PC-9 (cell line): ENCODE measurements at regions not wholly inside any gene's neighbourhood (a gene's known extent, or its start where the extent isn't known, plus 50 kb on each side); places are given as distances from the start of the nearest gene placed in this dataset.

ENCODE experiments used
- BruUV-seq: library from RNA; stranded (reverse); fragments of 400-500 nt; replicated peaks from 2 replicates; lab custom pipeline; 2021; lab: Mats Ljungman, UMichigan
- CTCF ChIA-PET: fragments of 300-600 bp; sonication (Branson Sonifier 250); formaldehyde crosslinking; loops from one replicate; lab custom pipeline; 2022; ENCODE audit warnings: antibody characterized with exemption; lab: Charles Lee
- POLR2A ChIA-PET: fragments of 300-600 bp; sonication (Branson Sonifier 250); formaldehyde crosslinking; loops from one replicate; lab custom pipeline; 2022; ENCODE audit warnings: antibody characterized with exemption; ENCODE audit not compliant: unreplicated experiment; lab: Charles Lee
- DNase-seq, 2 experiments: peaks; one replicate each; pipeline versions ENCODE4 v3.0.0 to v3.0.0-alpha.2; 2015 to 2022; ENCODE audit warnings: mixed read lengths in 1 of 2
- H2AFZ ChIP-seq: fragments of 200-600 bp; sonication (generic); 2 replicates; pipeline ENCODE4 v1.8.1; 2017; ENCODE audit warnings: antibody characterized with exemption
- H3F3A ChIP-seq: fragments of 200-600 bp; sonication (generic); 2 replicates; pipeline ENCODE4 v1.8.1; 2017; ENCODE audit warnings: antibody characterized with exemption, mild to moderate bottlenecking, low read depth; ENCODE audit not compliant: insufficient read depth
- H3K27ac ChIP-seq: fragments of 200-600 bp; sonication (generic); 2 replicates; pipeline ENCODE4 v1.6.1; 2016; ENCODE audit warnings: mixed run types
- H3K27me3 ChIP-seq: fragments of 200-600 bp; sonication (generic); 2 replicates; pipeline ENCODE4 v1.6.1; 2016; ENCODE audit warnings: low read depth, mixed run types; ENCODE audit not compliant: insufficient read depth
- H3K36me3 ChIP-seq: fragments of 200-600 bp; sonication (generic); 2 replicates; pipeline ENCODE4 v1.6.1; 2016; ENCODE audit warnings: low read depth, mixed run types
- H3K4me1 ChIP-seq: fragments of 200-600 bp; sonication (generic); replicated peaks from 2 replicates; pipeline ENCODE4 v1.6.1; 2016; ENCODE audit warnings: mixed run types; ENCODE audit not compliant: insufficient read depth
- H3K4me2 ChIP-seq: fragments of 200-600 bp; sonication (generic); 2 replicates; pipeline ENCODE4 v1.6.1; 2017; ENCODE audit warnings: mixed run types
- H3K4me3 ChIP-seq: fragments of 200-600 bp; sonication (generic); 2 replicates; pipeline ENCODE4 v1.6.1; 2016; ENCODE audit warnings: mixed run types
- H3K79me2 ChIP-seq: fragments of 200-600 bp; sonication (generic); 2 replicates; pipeline ENCODE4 v1.6.1; 2017; ENCODE audit warnings: low read depth, mixed run types
- H3K9me2 ChIP-seq: fragments of 200-600 bp; sonication (generic); 2 replicates; pipeline ENCODE4 v1.8.1; 2017; ENCODE audit warnings: mild to moderate bottlenecking; ENCODE audit not compliant: insufficient read depth
- H3K9me3 ChIP-seq: fragments of 200-600 bp; sonication (generic); 2 replicates; pipeline ENCODE4 v1.8.1; 2016; ENCODE audit warnings: low read depth; ENCODE audit not compliant: insufficient read depth
- H4K20me1 ChIP-seq: fragments of 200-600 bp; sonication (generic); 2 replicates; pipeline ENCODE4 v1.8.1; 2017; ENCODE audit not compliant: insufficient read depth
- CTCF ChIP-seq: fragments of 200-600 bp; sonication (generic); conservative IDR thresholded peaks from 2 replicates; pipeline ENCODE4 v1.6.1; 2017; ENCODE audit warnings: mixed run types, antibody characterized with exemption, mild to moderate bottlenecking, moderate library complexity
- EZH2 ChIP-seq: fragments of 200-600 bp; sonication (generic); IDR thresholded peaks from 2 replicates; pipeline ENCODE4 v1.8.0; 2017; ENCODE audit warnings: antibody characterized with exemption, low read depth
- intact Hi-C: fragments of 100-400 bp; cut with micrococcal nuclease; formaldehyde crosslinking; loops from one replicate; pipeline ENCODE4 v1.10.0; 2022; ENCODE audit not compliant: unreplicated experiment

GRCh38 chr4:66649236-66649635 is 896.1 kb downstream of the CENPC start:
- Histone ChIP-seq H3K4me2 (no peak overlapping the region), H2AFZ (no peak overlapping the region), H3K4me3 (no peak overlapping the region), H3K4me1 (no peaks in the 10 kb centered on the region), H3F3A (no peaks in the 10 kb centered on the region), H3K9me3 (no peaks in the 10 kb centered on the region), H4K20me1 (no peaks in the 10 kb centered on the region), H3K79me2 (no peaks in the 10 kb centered on the region), H3K9me2 (no peaks in the 10 kb centered on the region), H3K36me3 (no peaks in the 10 kb centered on the region), H3K27ac (no peak overlapping the region), H3K27me3 (no peaks in the 10 kb centered on the region)
- TF ChIP-seq EZH2 (no peak), CTCF (no peak)
- intact Hi-C loops: no loop called here
- BruUV-seq: no TSS peak
- ChIA-PET POLR2A (no interaction called here), CTCF (no interaction called here)
- no peak for DNase-seq

GRCh38 chr4:66647926-66648325 is 897.4 kb downstream of the CENPC start:
- H3K4me3 ChIP-seq: no peak overlapping the region
- H3F3A ChIP-seq: no peaks in the 10 kb centered on the region
- no peak for DNase-seq
- H3K9me3 ChIP-seq: no peaks in the 10 kb centered on the region
- intact Hi-C loops: no loop called here
- H3K4me1 ChIP-seq: no peaks in the 10 kb centered on the region
- no peak overlapping the region for H3K27ac ChIP-seq
- H3K27me3 ChIP-seq: no peaks in the 10 kb centered on the region
- no peaks in the 10 kb centered on the region for H3K79me2 ChIP-seq
- TF ChIP-seq EZH2 (no peak), CTCF (no peak)
- H3K4me2 ChIP-seq: no peak overlapping the region
- no peak overlapping the region for H2AFZ ChIP-seq
- no TSS peak for BruUV-seq
- H4K20me1 ChIP-seq: no peaks in the 10 kb centered on the region
- POLR2A ChIA-PET: no interaction called here
- no peaks in the 10 kb centered on the region for H3K9me2 ChIP-seq
- H3K36me3 ChIP-seq: no peaks in the 10 kb centered on the region
- CTCF ChIA-PET: no interaction called here

GRCh38 chr4:66647476-66647875 is 897.8 kb downstream of the CENPC start:
- H3K4me1 ChIP-seq: no peaks in the 10 kb centered on the region
- BruUV-seq: no TSS peak
- ChIA-PET CTCF (no interaction called here), POLR2A (interaction anchor here (0.6 kb wide), 1 partner anchor 562 kb away, joined by 4 read pairs; no protein-coding TSS in a partner anchor)
- no peaks in the 10 kb centered on the region for H3K36me3 ChIP-seq
- no peaks in the 10 kb centered on the region for H3K9me3 ChIP-seq
- intact Hi-C loops: no loop called here
- no peak overlapping the region for H3K4me3 ChIP-seq
- DNase-seq: no peak
- H3F3A ChIP-seq: no peaks in the 10 kb centered on the region
- no peaks in the 10 kb centered on the region for H4K20me1 ChIP-seq
- no peaks in the 10 kb centered on the region for H3K79me2 ChIP-seq
- H3K27me3 ChIP-seq: no peaks in the 10 kb centered on the region
- H3K4me2 ChIP-seq: no peak overlapping the region
- H2AFZ ChIP-seq: no peak overlapping the region
- H3K27ac ChIP-seq: no peak overlapping the region
- TF ChIP-seq EZH2 (no peak), CTCF (no peak)
- no peaks in the 10 kb centered on the region for H3K9me2 ChIP-seq
